GM23248 (cell line): ENCODE measurements at regions not wholly inside any gene's neighbourhood (a gene's known extent, or its start where the extent isn't known, plus 50 kb on each side); places are given as distances from the start of the nearest gene placed in this dataset.

ENCODE experiments used
- EZH2 ChIP-seq: fragments of 200-600 bp; sonication (generic); IDR thresholded peaks from 2 replicates; pipeline ENCODE4 v1.6.1; 2018; ENCODE audit warnings: antibody characterized with exemption, mild to moderate bottlenecking; ENCODE audit not compliant: insufficient read depth, poor library complexity, severe bottlenecking
- EZH2phosphoT487 ChIP-seq: fragments of 200-600 bp; sonication (generic); IDR thresholded peaks from 2 replicates; pipeline ENCODE4 v1.6.1; 2018; ENCODE audit warnings: antibody characterized with exemption, moderate library complexity, mild to moderate bottlenecking, low read depth; ENCODE audit not compliant: insufficient read depth

DNA sequence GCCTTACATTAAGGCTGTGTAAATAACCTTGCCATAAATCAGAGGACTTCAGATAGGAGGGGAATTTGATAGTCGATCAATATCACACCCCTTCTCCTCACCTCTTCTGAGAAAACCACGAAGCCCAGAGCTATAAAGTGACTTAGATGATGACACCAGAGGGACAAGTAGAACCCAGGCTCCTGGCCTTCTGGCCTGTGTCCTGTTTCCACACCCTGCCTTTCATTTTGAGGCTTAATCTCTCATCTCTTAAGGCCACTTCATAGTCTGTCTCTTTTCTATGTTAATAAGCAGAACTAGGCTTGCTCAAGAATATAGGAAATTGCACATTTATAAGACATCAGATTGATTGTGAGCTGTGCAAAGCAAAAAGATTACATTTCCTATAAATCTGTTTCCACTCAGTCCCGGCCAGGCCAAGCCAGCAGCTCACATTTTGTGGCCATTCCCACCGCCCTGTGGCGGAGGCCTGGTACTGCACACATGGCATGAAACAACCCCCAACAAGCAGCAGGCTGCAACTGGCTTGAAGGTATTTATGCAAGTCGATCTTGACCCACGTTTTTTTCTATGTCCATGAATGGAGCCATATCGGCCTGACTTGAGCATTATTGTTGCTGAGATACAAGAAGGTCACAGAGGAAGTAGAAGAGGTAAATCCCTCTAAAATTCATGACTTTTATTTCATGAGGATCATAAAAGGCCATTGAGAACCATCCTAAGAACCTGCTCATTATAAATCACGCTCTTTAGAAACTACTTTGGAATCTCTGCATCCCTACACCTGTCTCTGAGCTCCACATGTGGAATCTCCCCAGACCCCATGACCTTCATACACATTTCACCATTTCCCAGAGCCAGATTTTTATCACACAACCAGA lies 93.7 kb downstream of the PMP22 start:
- TF ChIP-seq EZH2phosphoT487 (no peak), EZH2 (no peak)
